ENCODE measurements at regions not wholly inside any gene's neighbourhood (a gene's known extent, or its start where the extent isn't known, plus 50 kb on each side); places are given as distances from the start of the nearest gene placed in this dataset.
"Not testable (repeated sequence)": the region's sequence is repeated elsewhere in the genome, so short reads cannot be mapped to it uniquely, and the experiment has no call there.

DNA sequence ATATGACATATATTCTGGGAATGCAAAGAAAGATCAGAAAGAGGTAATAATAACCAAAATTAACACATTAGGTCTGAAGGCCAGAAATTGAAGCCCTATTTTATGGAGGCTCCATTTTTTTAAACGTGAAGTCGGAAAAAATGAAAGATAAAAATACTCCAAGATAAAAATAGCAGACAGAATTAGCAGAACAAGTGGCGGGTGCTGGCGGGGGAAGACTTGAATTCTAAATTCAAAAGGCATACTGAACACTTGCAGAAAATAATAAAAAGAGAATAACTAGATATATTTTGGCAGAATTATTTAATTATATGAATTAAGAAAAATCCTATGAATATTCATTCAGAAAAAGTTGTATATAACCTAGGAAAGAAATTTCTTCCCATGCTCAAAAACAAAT lies 543.7 kb upstream of the ACO1 start:
- in situ Hi-C loops (cut with HindIII; ENCODE audit: low sequenced_read_pairs): no loop called here

DNA sequence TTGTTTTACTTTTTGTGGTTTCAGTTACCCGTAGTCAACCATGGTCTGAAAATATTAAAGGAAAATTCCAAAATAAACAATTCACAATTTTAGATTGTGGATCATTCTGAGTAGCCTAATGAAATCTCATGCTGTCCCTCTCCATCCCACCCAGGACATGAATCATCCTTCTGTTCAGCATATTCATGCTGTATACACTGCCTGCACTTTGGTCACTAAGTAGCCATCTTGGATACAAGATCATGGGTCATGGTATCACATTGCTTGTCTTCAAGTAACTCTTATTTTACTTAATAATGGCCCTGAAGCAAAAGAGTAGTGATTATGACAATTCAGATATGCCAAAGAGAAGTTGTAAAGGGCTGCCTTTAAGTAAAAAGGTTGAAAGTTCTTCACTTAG lies 536.5 kb upstream of the ACO1 start:
- in situ Hi-C loops (cut with HindIII; ENCODE audit: low sequenced_read_pairs): no loop called here

- in situ Hi-C loops (cut with HindIII; ENCODE audit: low sequenced_read_pairs): no loop called here
Measured at GRCh38 chr9:31848505-31849285, 535.7 kb upstream of the ACO1 start.

DNA sequence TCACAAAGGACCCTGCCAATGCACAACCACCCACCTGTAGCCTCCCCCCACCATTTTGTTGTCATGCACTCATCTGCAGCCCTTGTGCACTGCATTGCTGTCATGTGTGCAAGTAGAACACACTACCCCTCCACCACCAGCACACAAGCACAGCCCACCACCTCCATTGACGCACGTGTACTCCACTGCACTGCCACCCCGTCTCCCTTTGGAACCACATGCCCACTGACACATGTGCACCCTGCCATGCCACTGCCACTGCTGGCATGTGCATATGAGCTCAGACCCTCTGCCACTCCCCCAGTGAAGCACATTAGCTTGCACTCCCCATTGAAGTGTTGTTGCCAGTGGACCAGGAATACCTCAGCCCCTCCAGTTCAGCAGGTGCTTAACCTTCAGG lies 530.3 kb upstream of the ACO1 start:
- in situ Hi-C loops (cut with HindIII; ENCODE audit: low sequenced_read_pairs): no loop called here

DNA sequence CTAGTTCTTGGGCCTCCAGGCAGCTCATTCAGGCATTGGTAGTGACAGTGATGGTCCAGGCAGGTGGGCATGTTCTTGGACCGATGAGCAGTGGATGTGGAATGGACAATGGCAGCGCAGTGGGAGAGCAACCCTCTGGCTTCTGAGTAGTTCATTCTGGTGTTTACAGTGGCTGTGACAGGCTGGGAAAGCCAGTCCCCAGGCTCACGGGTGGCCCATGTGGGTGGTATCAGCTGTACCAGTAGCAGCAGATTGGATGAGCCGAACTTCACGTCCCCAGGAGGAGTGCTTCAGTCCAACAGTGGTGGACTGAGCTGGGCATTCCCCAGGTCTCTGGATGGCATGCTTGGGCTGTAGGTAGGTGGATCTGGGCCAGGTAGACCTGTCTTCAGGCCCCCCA lies 515.6 kb upstream of the ACO1 start:
- in situ Hi-C loops (cut with HindIII; ENCODE audit: low sequenced_read_pairs): no loop called here

- in situ Hi-C loops (cut with HindIII; ENCODE audit: low sequenced_read_pairs): no loop called here
Measured at GRCh38 chr9:31870276-31870675, 514.2 kb upstream of the ACO1 start.

GRCh38 chr9:31873722-31874121 lies 510.7 kb upstream of the ACO1 start:
- in situ Hi-C loops (cut with HindIII; ENCODE audit: low sequenced_read_pairs): no loop called here

GRCh38 chr9:31894008-31894407 lies 490.4 kb upstream of the ACO1 start:
- in situ Hi-C loops (cut with HindIII; ENCODE audit: low sequenced_read_pairs): no loop called here

DNA sequence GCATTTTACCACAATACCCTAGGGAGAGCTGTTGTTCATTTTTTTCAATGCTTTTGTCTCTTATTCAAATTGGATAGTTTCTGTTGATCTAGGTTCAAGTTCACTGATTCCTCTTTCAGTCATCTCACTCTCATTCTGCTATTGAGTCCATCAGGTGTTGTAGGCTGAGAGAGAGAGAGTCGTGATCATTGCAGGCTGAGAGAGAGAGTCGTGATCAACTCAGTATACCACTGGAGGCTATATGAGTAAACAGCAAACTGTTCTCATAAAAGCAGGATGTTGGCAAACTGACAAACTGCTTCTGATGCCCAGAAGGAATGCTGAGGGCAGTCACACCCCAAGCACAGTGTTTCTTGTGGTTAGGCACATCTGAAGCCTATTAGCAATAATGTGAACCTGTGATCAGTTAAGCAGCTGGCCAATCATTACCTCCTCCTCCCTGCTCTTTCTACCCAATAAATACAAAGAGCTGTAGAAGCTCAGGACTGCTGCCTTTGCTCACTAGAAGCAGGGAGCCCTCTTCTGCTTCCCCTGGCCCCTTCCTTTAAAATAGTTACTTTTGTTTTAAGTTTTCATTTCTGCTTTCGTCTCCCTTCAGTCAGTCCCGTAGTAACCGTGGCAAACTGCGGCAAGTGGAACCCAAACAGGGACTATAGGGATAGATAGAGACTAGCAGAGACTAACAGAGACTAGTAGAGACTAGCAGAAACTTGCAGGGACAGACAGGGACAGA lies 476.1 kb upstream of the ACO1 start:
- in situ Hi-C loops (cut with HindIII; ENCODE audit: low sequenced_read_pairs): no loop called here

GRCh38 chr9:31908891-31909480 lies 475.5 kb upstream of the ACO1 start:
- in situ Hi-C loops (cut with HindIII; ENCODE audit: low sequenced_read_pairs): no loop called here

DNA sequence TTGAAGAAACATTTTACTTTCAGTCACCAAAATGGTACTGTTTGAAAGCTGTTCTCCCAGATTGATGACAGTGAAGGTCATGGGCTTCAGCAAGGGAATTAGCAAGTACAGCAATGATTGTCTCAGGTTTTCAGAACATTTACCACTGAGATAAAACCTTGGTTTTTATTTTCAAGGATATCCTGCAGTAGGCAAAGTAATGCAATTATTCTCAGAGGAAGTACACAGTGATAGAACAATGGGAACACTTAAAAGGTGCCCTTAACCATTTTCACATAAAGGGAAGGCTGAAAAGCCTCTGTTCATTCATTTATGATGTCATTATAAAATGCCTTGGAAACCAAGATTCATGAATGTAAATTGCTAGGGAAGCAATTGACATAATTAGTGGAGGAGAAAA lies 471.8 kb upstream of the ACO1 start:
- in situ Hi-C loops (cut with HindIII; ENCODE audit: low sequenced_read_pairs): no loop called here

DNA sequence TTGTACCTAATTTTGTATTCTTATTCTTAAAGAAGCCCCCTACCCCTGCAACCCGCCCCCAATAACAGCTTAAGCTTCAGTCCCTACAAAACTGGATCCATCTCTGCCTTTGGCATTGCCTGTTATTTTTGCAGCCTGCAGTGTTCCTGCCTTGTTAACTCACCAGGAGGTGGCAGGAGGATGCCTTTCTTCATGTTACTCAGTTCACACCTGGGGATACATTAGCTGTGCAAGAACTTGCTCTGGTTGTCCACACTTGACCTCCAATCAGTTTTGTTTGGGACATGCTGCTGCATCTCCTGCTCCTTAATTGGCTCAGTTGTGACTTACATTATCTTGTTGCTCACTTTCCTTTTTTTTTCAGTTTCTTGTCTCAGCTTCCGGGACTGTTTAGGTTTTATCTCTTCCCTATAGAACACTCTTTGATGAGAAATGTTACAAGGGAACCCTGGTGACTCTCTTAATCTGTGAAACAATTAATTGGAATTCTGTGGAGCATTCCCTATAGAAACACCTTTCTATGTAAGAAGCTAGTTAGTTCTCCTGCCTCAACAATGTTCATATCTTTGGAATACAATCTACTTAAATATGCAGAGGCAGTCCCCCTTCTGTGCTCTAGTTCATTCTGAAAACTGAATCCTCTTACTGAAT lies 467.7 kb upstream of the ACO1 start:
- in situ Hi-C loops (cut with HindIII; ENCODE audit: low sequenced_read_pairs): no loop called here

DNA sequence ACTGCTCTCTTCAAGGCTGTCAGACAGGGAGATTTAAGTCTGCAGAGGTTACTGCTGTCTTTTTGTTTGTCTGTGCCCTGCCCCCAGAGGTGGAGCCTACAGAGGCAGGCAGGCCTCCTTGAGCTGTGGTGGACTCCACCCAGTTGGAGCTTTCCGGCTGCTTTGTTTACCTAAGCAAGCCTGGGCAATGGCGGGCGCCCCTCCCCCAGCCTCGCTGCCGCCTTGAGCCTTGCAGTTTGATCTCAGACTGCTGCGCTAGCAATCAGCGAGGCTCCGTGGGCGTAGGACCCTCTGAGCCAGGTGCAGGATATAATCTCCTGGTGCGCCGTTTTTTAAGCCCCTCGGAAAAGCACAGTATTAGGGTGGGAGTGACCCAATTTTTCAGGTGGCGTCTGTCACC lies 446.7 kb upstream of the ACO1 start:
- in situ Hi-C loops (cut with HindIII; ENCODE audit: low sequenced_read_pairs): not testable (repeated sequence)

DNA sequence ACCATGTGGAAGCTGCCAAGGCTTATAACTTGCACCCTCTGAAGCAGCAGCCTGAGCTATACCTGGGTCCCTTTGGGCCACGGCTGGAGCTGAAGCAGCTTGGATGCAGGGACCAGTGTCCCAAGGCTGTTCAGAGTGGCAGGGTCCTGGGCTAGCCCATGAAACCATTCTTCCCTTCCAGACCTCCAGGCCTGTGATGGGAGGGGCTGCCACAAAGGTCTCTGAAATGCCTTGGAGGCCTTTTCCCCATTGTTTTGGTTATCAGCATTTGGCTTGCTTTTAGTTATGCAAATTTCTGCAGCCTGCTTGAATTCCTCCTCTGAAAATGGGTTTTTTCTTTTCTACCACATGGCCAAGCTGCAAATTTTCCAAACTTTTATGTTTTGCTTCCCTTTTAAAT lies 433.7 kb upstream of the ACO1 start:
- in situ Hi-C loops (cut with HindIII; ENCODE audit: low sequenced_read_pairs): no loop called here

DNA sequence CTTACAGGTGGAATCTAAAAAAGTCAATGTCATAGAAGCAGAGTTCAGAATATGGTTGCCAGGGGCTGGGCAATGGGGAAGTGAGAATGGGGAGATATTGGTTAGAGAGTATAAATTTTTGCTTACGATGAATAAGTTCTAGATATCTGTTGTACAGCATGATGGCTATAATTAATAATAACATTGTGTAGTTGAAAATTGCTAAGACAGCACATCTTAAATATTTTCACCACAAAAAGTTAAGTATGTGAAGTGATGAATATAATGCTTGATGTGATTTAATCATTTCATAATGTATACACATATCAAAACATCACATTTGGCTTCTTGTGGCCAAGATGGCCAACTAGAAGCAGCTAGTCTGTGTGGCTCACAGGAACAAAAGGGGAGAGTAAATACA lies 425.9 kb upstream of the ACO1 start:
- in situ Hi-C loops (cut with HindIII; ENCODE audit: low sequenced_read_pairs): no loop called here

DNA sequence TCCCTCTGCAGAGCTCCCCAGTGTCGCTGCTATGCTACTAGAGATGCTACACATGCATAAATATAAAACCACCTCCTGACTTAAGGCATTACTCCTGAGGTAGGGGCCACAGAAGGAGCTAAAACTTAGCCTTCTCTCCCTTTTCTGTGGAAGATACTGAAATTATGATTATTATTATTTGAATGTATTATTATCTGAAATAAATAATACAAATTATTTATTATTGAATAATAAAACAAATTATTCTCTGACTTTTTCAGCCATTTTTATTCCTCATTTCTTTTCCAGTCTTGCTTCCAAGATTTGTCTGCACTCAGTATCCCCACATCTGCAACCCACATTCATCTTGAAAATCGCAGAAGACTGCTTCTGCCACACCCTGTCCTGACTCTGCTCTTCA lies 414.9 kb upstream of the ACO1 start:
- in situ Hi-C loops (cut with HindIII; ENCODE audit: low sequenced_read_pairs): no loop called here

DNA sequence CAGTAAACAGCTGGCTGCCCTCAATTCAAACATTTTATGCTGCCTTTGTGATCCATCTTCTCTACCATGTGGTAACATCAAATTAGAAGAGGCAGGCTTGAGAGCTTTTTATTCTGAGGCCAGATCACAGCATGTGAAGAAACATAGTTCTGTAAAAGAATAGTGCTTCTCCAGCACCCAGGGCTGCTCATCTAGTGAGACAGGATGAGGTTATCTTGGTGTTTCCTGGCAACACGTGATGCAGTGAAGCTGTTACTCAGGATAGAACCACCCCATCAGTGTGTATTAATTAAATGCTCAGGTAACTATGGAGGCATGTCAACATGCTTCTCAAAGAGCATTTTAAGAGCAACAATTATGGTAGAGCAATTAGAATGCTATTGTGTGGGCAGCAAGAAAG lies 400.5 kb upstream of the ACO1 start:
- in situ Hi-C loops (cut with HindIII; ENCODE audit: low sequenced_read_pairs): no loop called here

DNA sequence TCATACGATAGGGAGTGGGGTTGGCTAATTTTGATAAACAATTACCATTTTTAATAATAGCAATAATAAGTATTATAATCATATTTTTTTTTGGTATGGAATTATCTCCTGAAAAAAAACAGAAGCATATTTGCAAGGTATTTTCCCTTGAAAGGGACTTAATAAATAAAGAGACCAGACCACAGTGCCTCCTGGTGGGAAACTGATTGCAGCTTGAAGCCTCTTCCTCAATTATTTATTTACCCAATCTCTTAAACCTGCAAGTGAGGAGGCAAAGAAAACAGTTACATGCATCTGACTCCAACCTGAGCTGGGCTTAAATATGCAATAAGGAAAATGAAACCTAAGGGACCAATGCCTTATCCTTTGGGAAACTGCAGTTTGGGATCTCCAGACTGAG lies 388.1 kb upstream of the ACO1 start:
- in situ Hi-C loops (cut with HindIII; ENCODE audit: low sequenced_read_pairs): no loop called here

DNA sequence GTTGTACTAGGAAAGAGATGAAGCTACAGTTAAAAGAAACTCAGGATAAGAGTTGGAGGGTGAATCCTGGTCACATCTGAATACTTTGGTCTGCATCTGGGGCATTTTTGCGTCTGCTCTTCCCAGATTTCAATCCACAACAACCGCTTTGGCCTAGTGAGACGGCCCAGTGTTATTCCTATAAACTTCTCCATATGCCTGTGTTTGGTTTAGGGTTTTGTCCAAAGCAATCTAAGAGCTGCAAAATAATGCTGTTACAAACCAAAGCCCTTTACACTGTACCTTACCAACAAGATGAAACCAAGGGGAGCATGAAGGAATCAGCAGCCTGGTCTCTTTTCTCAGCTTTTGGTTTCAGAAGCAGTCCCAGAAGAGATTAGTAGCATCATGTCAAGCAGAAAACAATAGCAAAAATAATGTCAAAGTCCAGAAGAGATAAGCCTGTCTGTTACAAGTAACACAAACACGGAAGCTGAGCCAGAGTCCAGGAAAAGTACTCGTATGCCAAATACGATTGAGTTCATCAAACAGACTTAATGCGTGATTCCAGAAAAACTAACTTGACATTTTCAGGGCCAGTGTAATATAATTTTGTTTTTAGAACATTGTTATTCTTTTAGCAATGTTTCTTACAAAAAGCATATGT lies 379.9 kb upstream of the ACO1 start:
- in situ Hi-C loops (cut with HindIII; ENCODE audit: low sequenced_read_pairs): no loop called here

- in situ Hi-C loops (cut with HindIII; ENCODE audit: low sequenced_read_pairs): no loop called here
Measured at GRCh38 chr9:32010322-32010721, 374.1 kb upstream of the ACO1 start.

- in situ Hi-C loops (cut with HindIII; ENCODE audit: low sequenced_read_pairs): no loop called here
Measured at GRCh38 chr9:32011049-32011448, 373.4 kb upstream of the ACO1 start.

Measured in DLD1 (cell line).